GM13976 (cell line): ENCODE measurements at regions not wholly inside any gene's neighbourhood (a gene's known extent, or its start where the extent isn't known, plus 50 kb on each side); places are given as distances from the start of the nearest gene placed in this dataset.

Source experiments
- DNase-seq: peaks from one replicate; pipeline ENCODE4 v3.0.0; 2012; ENCODE audit warnings: low spot score
- in situ Hi-C: fragments of 300-500 bp; cut with MboI; formaldehyde crosslinking; loops from one replicate; pipeline ENCODE4 v1.12.0; 2022; ENCODE audit warnings: low sequenced_read_pairs, mixed read lengths, inconsistent platforms; ENCODE audit not compliant: unreplicated experiment
- TF ChIP-seq, protein P1 (sequence below): IDR thresholded peaks from 2 replicates; pipeline ENCODE4 v1.5.1; 2012; ENCODE audit warnings: borderline replicate concordance, mild to moderate bottlenecking; ENCODE audit not compliant: insufficient read depth; ENCODE audit errors: extremely low read depth, missing control alignments, control extremely low read depth

DNA sequence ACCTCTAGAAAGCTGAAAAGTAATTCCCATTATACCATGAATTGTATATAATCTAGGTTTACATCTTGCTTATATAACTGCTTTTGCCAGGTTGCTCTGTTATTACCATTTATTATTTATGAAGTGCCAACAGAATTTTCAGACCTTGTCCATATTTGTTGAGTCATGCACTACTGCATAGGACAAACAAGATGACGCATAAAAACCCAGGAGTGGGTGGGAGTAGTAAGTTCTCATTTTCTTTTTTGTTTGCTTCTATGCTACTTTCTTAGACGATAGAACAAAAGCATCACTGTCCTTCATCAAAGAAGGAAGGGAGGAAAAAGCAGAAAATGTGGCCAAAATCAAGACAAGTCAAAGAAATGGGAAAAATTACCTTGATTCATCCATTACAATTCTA lies 119.0 kb upstream of the RASSF8 start:
- TF ChIP-seq, protein P1, sequence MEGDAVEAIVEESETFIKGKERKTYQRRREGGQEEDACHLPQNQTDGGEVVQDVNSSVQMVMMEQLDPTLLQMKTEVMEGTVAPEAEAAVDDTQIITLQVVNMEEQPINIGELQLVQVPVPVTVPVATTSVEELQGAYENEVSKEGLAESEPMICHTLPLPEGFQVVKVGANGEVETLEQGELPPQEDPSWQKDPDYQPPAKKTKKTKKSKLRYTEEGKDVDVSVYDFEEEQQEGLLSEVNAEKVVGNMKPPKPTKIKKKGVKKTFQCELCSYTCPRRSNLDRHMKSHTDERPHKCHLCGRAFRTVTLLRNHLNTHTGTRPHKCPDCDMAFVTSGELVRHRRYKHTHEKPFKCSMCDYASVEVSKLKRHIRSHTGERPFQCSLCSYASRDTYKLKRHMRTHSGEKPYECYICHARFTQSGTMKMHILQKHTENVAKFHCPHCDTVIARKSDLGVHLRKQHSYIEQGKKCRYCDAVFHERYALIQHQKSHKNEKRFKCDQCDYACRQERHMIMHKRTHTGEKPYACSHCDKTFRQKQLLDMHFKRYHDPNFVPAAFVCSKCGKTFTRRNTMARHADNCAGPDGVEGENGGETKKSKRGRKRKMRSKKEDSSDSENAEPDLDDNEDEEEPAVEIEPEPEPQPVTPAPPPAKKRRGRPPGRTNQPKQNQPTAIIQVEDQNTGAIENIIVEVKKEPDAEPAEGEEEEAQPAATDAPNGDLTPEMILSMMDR: no peak
- in situ Hi-C loops: no loop called here
- DNase-seq: no peak

DNA sequence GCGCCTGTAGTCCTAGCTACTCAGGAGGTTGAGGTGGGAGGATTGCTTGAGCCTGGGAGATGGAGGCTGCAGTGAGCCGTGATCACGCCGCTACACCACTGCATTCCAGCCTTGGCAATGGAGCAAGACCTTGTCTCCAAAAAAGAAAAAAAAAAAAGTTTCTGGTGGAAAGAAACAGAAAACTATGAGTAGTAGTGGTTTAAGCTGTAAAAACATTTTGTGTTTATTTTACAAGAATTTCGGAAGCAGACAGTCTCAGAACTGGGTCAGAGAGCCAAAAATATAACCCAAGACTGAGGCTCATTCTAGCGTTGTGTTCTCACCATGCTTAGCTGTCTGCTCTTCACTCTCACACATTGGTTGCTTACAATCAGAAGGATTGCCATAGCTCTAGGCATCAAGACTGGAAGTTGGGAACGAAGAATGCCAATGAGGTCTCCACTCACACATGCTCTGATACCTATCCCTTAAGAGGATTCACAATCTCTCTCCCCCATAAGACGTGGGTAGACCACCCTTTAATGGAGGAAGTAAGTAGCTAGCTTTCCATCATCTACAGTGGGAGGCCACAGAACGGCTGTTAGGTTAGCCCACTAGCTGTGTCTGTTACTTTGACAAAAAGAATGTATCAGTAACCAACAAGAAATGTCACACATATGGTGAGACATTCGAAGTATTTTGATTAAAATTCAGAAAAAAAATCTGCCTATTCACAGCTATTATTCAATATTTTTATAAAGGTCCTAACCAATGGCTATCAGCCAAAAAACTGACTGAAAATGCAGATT lies 117.6 kb upstream of the RASSF8 start:
- TF ChIP-seq, protein P1: no peak
- no peak for DNase-seq
- in situ Hi-C loops: no loop called here

DNA sequence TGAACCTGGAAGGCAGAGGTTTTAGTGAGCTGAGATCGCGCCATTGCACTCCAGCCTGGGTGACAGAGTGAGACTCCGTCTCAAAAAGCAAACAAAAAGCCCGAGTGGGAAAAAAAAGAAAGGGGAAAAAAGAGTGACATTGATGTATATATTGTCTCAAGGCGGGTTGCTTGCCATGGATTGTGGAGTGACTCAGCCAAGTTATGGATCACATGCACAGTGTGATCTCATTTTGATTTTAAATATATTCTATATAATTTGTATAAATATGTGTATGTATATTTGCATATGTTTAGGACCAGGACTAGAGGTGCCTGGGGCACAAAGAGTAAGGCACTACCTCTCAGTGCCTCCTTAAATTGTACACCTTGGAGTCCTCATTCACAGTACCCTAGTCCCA lies 116.2 kb upstream of the RASSF8 start:
- no peak for DNase-seq
- in situ Hi-C loops: no loop called here
- TF ChIP-seq, protein P1: no peak

DNA sequence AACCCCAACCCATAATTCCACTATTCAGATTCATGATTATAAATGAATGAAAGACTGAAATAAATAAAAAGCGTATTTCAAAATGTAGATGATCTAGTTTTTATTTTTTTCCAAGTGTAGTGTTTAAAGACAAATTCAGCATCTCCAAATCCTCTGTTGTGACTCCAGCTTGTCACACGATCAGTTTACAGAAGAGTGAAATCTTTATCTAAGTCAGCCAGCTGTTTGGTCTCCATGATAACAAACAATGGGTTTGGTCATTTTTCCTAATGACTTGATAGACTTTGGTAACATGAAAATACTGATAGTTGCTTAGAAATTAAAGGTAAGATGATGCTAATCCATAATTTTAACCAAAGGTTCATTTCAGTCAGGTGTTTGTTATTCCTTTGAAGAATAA lies 114.5 kb upstream of the RASSF8 start:
- in situ Hi-C loops: no loop called here
- TF ChIP-seq, protein P1: no peak
- no peak for DNase-seq

DNA sequence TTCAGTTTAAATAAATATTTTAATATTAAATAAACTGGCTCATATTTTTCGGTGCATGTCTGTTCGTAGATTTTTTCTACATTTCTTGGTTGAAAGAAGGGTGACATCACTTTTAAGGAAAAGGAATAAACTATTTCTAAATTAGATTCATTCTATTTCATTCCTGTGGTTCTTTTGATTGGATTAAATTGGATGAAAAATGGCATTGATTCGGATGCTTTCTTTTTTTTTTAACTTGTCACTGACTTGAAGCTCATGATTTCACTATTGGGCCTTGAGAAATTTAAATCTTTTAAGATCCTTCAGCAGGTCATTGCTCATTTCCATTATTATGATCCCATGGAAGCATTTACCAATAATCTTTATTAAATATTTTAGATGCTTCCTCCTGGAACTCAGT lies 113.1 kb upstream of the RASSF8 start:
- TF ChIP-seq, protein P1: no peak
- no peak for DNase-seq
- in situ Hi-C loops: no loop called here

DNA sequence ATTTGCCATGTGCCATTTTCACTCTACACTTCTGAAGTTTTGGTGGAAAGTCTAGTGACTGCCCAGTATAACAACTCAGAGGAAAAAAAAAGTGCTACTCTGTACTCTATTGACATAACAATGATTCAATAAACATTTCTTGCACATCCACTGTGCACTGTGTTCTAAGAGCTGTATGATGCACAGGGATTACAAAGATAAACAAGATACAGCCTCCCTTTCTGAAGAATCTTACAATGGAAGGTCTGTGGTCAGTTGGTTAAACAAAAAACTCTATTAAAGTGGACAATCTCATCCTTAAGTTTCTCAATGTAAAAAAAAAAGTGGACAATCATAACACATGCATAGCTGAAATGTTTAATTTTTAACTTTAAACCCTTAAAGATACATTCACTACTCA lies 105.7 kb upstream of the RASSF8 start:
- in situ Hi-C loops: no loop called here
- DNase-seq: no peak
- TF ChIP-seq, protein P1: no peak
